ENCODE measurements at regions not wholly inside any gene's neighbourhood (a gene's known extent, or its start where the extent isn't known, plus 50 kb on each side); places are given as distances from the start of the nearest gene placed in this dataset.

DNA sequence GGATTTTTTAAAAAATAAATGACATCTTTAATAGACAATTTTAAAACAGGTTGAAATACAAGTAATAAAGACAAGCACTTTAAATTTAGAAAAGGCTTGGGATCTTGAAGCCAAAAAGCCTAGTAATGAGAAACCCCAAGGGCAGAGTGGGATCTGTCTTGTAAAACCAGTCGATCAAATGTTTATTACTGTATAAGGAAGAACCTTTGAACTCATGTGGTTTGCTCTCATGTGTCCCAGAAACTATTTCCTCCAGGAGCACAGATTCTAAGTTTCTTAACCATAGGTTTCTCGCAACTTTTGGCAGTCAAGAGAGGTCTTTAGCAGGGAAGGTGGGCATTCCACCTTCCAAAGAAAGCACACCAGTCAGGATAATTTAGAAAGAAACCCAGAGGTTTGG lies 541.7 kb upstream of the BTBD3 start:
- H3K4me1 Mint-ChIP-seq (ENCODE audit: low read depth) = peaks cover 47% of the 10 kb centered on the region
- H3K27ac Mint-ChIP-seq (ENCODE audit: unreplicated experiment) = no peak overlapping the region
- TF ChIP-seq, protein P1, sequence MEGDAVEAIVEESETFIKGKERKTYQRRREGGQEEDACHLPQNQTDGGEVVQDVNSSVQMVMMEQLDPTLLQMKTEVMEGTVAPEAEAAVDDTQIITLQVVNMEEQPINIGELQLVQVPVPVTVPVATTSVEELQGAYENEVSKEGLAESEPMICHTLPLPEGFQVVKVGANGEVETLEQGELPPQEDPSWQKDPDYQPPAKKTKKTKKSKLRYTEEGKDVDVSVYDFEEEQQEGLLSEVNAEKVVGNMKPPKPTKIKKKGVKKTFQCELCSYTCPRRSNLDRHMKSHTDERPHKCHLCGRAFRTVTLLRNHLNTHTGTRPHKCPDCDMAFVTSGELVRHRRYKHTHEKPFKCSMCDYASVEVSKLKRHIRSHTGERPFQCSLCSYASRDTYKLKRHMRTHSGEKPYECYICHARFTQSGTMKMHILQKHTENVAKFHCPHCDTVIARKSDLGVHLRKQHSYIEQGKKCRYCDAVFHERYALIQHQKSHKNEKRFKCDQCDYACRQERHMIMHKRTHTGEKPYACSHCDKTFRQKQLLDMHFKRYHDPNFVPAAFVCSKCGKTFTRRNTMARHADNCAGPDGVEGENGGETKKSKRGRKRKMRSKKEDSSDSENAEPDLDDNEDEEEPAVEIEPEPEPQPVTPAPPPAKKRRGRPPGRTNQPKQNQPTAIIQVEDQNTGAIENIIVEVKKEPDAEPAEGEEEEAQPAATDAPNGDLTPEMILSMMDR (IDR thresholded peaks at IDR 0.05) = no peak
- peaks cover 11% of the 10 kb centered on the region for H3K9me3 Mint-ChIP-seq (ENCODE audit: low read depth)
- DNase-seq (ENCODE audit: low spot score) = no peak
- H3K4me3 Mint-ChIP-seq (ENCODE audit: unreplicated experiment) = no peak overlapping the region
- no peaks in the 10 kb centered on the region for H3K27me3 Mint-ChIP-seq (ENCODE audit: low read depth)
- no peaks in the 10 kb centered on the region for H3K36me3 Mint-ChIP-seq (ENCODE audit: low read depth)

GRCh38 chr20:11376420-11376819 lies 541.3 kb upstream of the BTBD3 start:
- TF ChIP-seq, protein P1 (IDR thresholded peaks at IDR 0.05) = no peak
- no peak overlapping the region for H3K4me3 Mint-ChIP-seq (ENCODE audit: unreplicated experiment)
- DNase-seq (ENCODE audit: low spot score) = no peak
- H3K4me1 Mint-ChIP-seq (ENCODE audit: low read depth) = peaks cover 47% of the 10 kb centered on the region
- H3K27ac Mint-ChIP-seq (ENCODE audit: unreplicated experiment) = no peak overlapping the region
- H3K36me3 Mint-ChIP-seq (ENCODE audit: low read depth) = no peaks in the 10 kb centered on the region
- H3K9me3 Mint-ChIP-seq (ENCODE audit: low read depth) = peaks cover 13% of the 10 kb centered on the region
- no peaks in the 10 kb centered on the region for H3K27me3 Mint-ChIP-seq (ENCODE audit: low read depth)

DNA sequence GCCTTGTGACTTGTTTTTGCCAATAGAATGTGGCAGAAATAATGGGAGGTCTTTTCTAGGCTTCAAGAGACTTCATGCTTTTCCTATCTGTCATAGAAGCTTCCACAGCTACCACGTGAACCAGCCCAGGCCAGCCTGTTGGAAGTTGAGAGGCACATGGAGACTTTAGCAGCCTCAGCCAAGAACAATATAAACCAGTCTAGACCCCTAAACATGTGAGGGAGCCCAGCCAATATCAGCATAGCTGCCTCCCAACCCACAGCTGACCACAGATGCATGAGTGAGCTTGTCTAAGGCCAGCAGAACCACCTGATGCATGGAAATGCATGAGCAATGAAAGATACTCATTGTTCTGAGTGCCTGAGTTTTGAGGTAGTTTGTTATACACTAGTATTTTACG lies 540.7 kb upstream of the BTBD3 start:
- Mint-ChIP-seq H3K9me3 (ENCODE audit: low read depth) (peaks cover 15% of the 10 kb centered on the region), H3K36me3 (ENCODE audit: low read depth) (peaks cover 5% of the 10 kb centered on the region), H3K4me3 (ENCODE audit: unreplicated experiment) (no peak overlapping the region), H3K27ac (ENCODE audit: unreplicated experiment) (no peak overlapping the region), H3K27me3 (ENCODE audit: low read depth) (no peaks in the 10 kb centered on the region), H3K4me1 (ENCODE audit: low read depth) (peaks cover 46% of the 10 kb centered on the region)
- no peak for DNase-seq (ENCODE audit: low spot score)
- TF ChIP-seq, protein P1 (IDR thresholded peaks at IDR 0.05) = no peak

DNA sequence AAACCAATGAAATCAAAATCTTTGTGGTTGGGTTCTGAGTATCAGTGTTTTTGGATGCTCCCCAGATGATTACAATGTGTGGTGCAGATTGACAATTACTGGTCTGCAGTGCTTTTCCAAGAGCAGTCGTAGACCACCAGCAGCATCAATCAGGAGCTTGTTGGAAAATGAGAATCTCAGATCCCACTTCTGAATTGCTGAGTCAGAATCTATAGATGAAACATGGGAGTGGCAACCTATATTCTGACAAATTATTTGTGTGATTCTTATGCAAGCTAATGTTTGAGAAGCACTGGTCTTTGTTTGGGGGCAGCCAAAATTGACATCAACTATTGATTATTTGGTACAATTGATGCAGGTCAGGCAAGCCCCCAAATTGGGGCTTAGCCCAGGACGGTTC lies 539.9 kb upstream of the BTBD3 start:
- Mint-ChIP-seq H3K36me3 (ENCODE audit: low read depth) (peaks cover 8% of the 10 kb centered on the region), H3K9me3 (ENCODE audit: low read depth) (peaks cover 23% of the 10 kb centered on the region), H3K27ac (ENCODE audit: unreplicated experiment) (no peak overlapping the region), H3K4me3 (ENCODE audit: unreplicated experiment) (no peak overlapping the region), H3K4me1 (ENCODE audit: low read depth) (peaks cover 39% of the 10 kb centered on the region), H3K27me3 (ENCODE audit: low read depth) (no peaks in the 10 kb centered on the region)
- no peak for DNase-seq (ENCODE audit: low spot score)
- TF ChIP-seq, protein P1 (IDR thresholded peaks at IDR 0.05) = no peak

GRCh38 chr20:11378252-11378651 lies 539.4 kb upstream of the BTBD3 start:
- no peak overlapping the region for H3K4me3 Mint-ChIP-seq (ENCODE audit: unreplicated experiment)
- no peaks in the 10 kb centered on the region for H3K27me3 Mint-ChIP-seq (ENCODE audit: low read depth)
- DNase-seq (ENCODE audit: low spot score) = no peak
- H3K9me3 Mint-ChIP-seq (ENCODE audit: low read depth) = peaks cover 28% of the 10 kb centered on the region
- H3K36me3 Mint-ChIP-seq (ENCODE audit: low read depth) = peaks cover 12% of the 10 kb centered on the region
- H3K27ac Mint-ChIP-seq (ENCODE audit: unreplicated experiment) = no peak overlapping the region
- TF ChIP-seq, protein P1 (IDR thresholded peaks at IDR 0.05) = no peak
- H3K4me1 Mint-ChIP-seq (ENCODE audit: low read depth) = peaks cover 34% of the 10 kb centered on the region
